GM12878 (cell line): ENCODE measurements at regions not wholly inside any gene's neighbourhood (a gene's known extent, or its start where the extent isn't known, plus 50 kb on each side); places are given as distances from the start of the nearest gene placed in this dataset.

Experiments used
- ATAC-seq: fragments of 200-7000 bp; cut with Tn5 transposase; 3 replicates; pipeline ENCODE4 v1.9.1; 2020; ENCODE audit warnings: mild to moderate bottlenecking, moderate library complexity
- BruUV-seq: library from RNA; stranded (reverse); fragments of 400-500 nt; replicated peaks from 2 replicates; lab custom pipeline; 2021; lab: Mats Ljungman, UMichigan
- CTCF ChIA-PET: fragments of 300-600 bp; sonication (Branson Sonifier 250); formaldehyde crosslinking; extraction: SDS; loops from one replicate; lab custom pipeline; 2021; ENCODE audit warnings: inconsistent platforms; lab: Yijun Ruan, JAX
- POLR2A ChIA-PET: fragments of 350-600 bp; formaldehyde crosslinking; extraction: SDS; loops from one replicate; lab custom pipeline; 2021; ENCODE audit warnings: inconsistent platforms; lab: Charles Lee
- RAD21 ChIA-PET: fragments of 300-600 bp; sonication (Branson Sonifier 250); formaldehyde crosslinking; loops from one replicate; lab custom pipeline; 2023; ENCODE audit warnings: antibody characterized with exemption; ENCODE audit not compliant: unreplicated experiment; lab: Charles Lee
- SMC1A ChIA-PET: fragments of 300-600 bp; sonication (Branson Sonifier 250); formaldehyde crosslinking; loops from one replicate; lab custom pipeline; 2023; ENCODE audit not compliant: unreplicated experiment, uncharacterized antibody; lab: Charles Lee
- DNase-seq: peaks from one replicate; pipeline ENCODE4 v3.0.0-alpha.2; 2011; ENCODE audit warnings: low read depth, low spot score
- FAIRE-seq: peaks from 3 replicates; lab custom pipeline; 2011; peaks lifted over from hg19 to GRCh38; lab: Jason Lieb, UNC
- H2AFZ ChIP-seq: 2 replicates; pipeline ENCODE4 v1.6.0; 2011; ENCODE audit warnings: low read depth, low read length, control low read depth; ENCODE audit not compliant: control insufficient read depth
- H3K27ac ChIP-seq: 2 replicates; pipeline ENCODE4 v1.5.1; 2011; ENCODE audit warnings: control low read depth; ENCODE audit not compliant: control insufficient read depth, insufficient read depth
- H3K27me3 ChIP-seq, 2 experiments: replicated peaks in 1 of 2; 2 replicates each; pipeline versions ENCODE4 v1.6.0 to v1.6.1; 2011; ENCODE audit warnings: low read length in 1 of 2; ENCODE audit not compliant: control insufficient read depth in 2 of 2, insufficient read depth in 2 of 2
- H3K36me3 ChIP-seq, 2 experiments: 2 replicates each; pipeline ENCODE4 v1.5.1; 2011; ENCODE audit warnings: low read length in 1 of 2; ENCODE audit not compliant: control insufficient read depth in 2 of 2, insufficient read depth in 2 of 2
- H3K4me1 ChIP-seq: 2 replicates; pipeline ENCODE4 v1.6.1; 2011; ENCODE audit warnings: mild to moderate bottlenecking, low read length, moderate library complexity, mixed read lengths; ENCODE audit not compliant: control insufficient read depth, insufficient read depth
- H3K4me2 ChIP-seq: 2 replicates; pipeline ENCODE4 v1.6.0; 2011; ENCODE audit warnings: control low read depth; ENCODE audit not compliant: control insufficient read depth, insufficient read depth
- H3K4me3 ChIP-seq: fragments of 200-600 bp; sonication (generic); 2 replicates; pipeline ENCODE4 v1.5.1; 2016
- H3K79me2 ChIP-seq: 2 replicates; pipeline ENCODE4 v1.6.0; 2011; ENCODE audit warnings: low read length; ENCODE audit not compliant: control insufficient read depth, insufficient read depth
- H3K9ac ChIP-seq: 2 replicates; pipeline ENCODE4 v1.8.0; 2011; ENCODE audit warnings: low read length, control low read depth, mixed read lengths; ENCODE audit not compliant: control insufficient read depth, insufficient read depth
- H3K9me3 ChIP-seq: replicated peaks from 3 replicates; pipeline ENCODE4 v1.5.1; 2011; ENCODE audit warnings: mild to moderate bottlenecking, low read length; ENCODE audit not compliant: control insufficient read depth, insufficient read depth
- H4K20me1 ChIP-seq: 2 replicates; pipeline ENCODE4 v1.6.0; 2011; ENCODE audit not compliant: control insufficient read depth, insufficient read depth
- BACH1 ChIP-seq: fragments of 450-650 bp; IDR thresholded peaks from 2 replicates; pipeline ENCODE4 v1.6.1; 2017; ENCODE audit warnings: mild to moderate bottlenecking, borderline replicate concordance
- CREM ChIP-seq: IDR thresholded peaks from 2 replicates; pipeline ENCODE4 v1.6.1; 2014; ENCODE audit warnings: antibody characterized with exemption, low read depth
- EED ChIP-seq: sonication (generic); IDR thresholded peaks from 2 replicates; pipeline ENCODE4 v1.6.1; 2016; ENCODE audit warnings: antibody characterized with exemption, low read depth
- EP300 ChIP-seq, 2 experiments: fragments of 150-350 bp in 1 of 2; IDR thresholded peaks; 2 replicates each; pipeline ENCODE4 v1.6.1; 2011 to 2012; ENCODE audit warnings: low read depth in 2 of 2, low read length in 2 of 2, borderline replicate concordance in 1 of 2, improper control_type of control experiment in 1 of 2, inconsistent platforms in 1 of 2; ENCODE audit not compliant: control insufficient read depth in 1 of 2
- ETV6 ChIP-seq, 2 experiments: fragments of 450-650 bp in 1 of 2; IDR thresholded peaks in 1 of 2; conservative IDR thresholded peaks in 1 of 2; 2 replicates each; pipeline ENCODE4 v1.6.1; 2014; ENCODE audit warnings: antibody characterized with exemption in 1 of 2, borderline replicate concordance in 1 of 2, low read depth in 1 of 2, mild to moderate bottlenecking in 1 of 2, moderate library complexity in 1 of 2
- FOS ChIP-seq: IDR thresholded peaks from 3 replicates; pipeline ENCODE4 v1.6.1; 2011; ENCODE audit warnings: borderline replicate concordance; ENCODE audit not compliant: insufficient read length; ENCODE audit errors: extremely low read depth
- HDAC6 ChIP-seq: fragments of 200-600 bp; sonication (generic); IDR thresholded peaks from one replicate; pipeline ENCODE4 v1.8.0; 2017; ENCODE audit warnings: antibody characterized with exemption; ENCODE audit not compliant: unreplicated experiment
- IRF3 ChIP-seq: fragments of 450-650 bp; IDR thresholded peaks from 2 replicates; pipeline ENCODE4 v1.6.1; 2014; ENCODE audit warnings: mild to moderate bottlenecking
- KDM1A ChIP-seq: fragments of 200-600 bp; sonication (generic); IDR thresholded peaks from 2 replicates; pipeline ENCODE4 v1.6.1; 2016; ENCODE audit warnings: borderline replicate concordance
- MAX ChIP-seq: IDR thresholded peaks from 2 replicates; pipeline ENCODE4 v1.6.1; 2012; ENCODE audit warnings: low read depth, low read length, improper control_type of control experiment
- MEF2A ChIP-seq: IDR thresholded peaks from 2 replicates; pipeline ENCODE4 v1.6.1; 2011; ENCODE audit warnings: low read depth, mild to moderate bottlenecking, low read length, moderate library complexity; ENCODE audit not compliant: insufficient read depth
- NFIC ChIP-seq: IDR thresholded peaks from 2 replicates; pipeline ENCODE4 v1.6.1; 2012; ENCODE audit warnings: low read depth, mild to moderate bottlenecking, inconsistent platforms, low read length, moderate library complexity
- NFYB ChIP-seq: IDR thresholded peaks from 2 replicates; pipeline ENCODE4 v1.6.1; 2011; ENCODE audit warnings: low read depth, mild to moderate bottlenecking, low read length, improper control_type of control experiment, moderate library complexity; ENCODE audit not compliant: insufficient read depth
- PAX5 ChIP-seq: IDR thresholded peaks from 2 replicates; pipeline ENCODE4 v1.6.1; 2011; ENCODE audit warnings: low read depth, low read length, borderline replicate concordance
- PML ChIP-seq: IDR thresholded peaks from 2 replicates; pipeline ENCODE4 v1.6.1; 2012; ENCODE audit warnings: low read length, inconsistent platforms
- SIX5 ChIP-seq: IDR thresholded peaks from 2 replicates; pipeline ENCODE4 v1.6.1; 2011; ENCODE audit warnings: mild to moderate bottlenecking, low read depth, low read length, moderate library complexity; ENCODE audit not compliant: severe bottlenecking
- SKIL ChIP-seq: fragments of 450-650 bp; IDR thresholded peaks from 2 replicates; pipeline ENCODE4 v1.6.1; 2017; ENCODE audit warnings: mild to moderate bottlenecking, low read depth, inconsistent platforms; ENCODE audit not compliant: poor library complexity, severe bottlenecking
- SUPT20H ChIP-seq: IDR thresholded peaks from 2 replicates; pipeline ENCODE4 v1.6.1; 2011; ENCODE audit warnings: low read depth, mild to moderate bottlenecking, low read length, moderate library complexity, borderline replicate concordance; ENCODE audit not compliant: control insufficient read depth
- TCF12 ChIP-seq: IDR thresholded peaks from 2 replicates; pipeline ENCODE4 v1.6.1; 2011; ENCODE audit warnings: low read depth, mild to moderate bottlenecking, low read length
- WGBS: methylation state at CpG from one replicate; pipeline ENCODE4 v1.1.6; 2016; ENCODE audit warnings: low lambda C conversion rate; ENCODE audit not compliant: insufficient replicate concordance, insufficient coverage; ENCODE audit errors: missing lambda C conversion rate; 5-methylcytosine and 5-hydroxymethylcytosine counted together
- in situ Hi-C: fragments of 300-500 bp; cut with MboI; formaldehyde crosslinking; loops from 9 replicates; pipeline ENCODE4 v1.14.3; 2018; ENCODE audit warnings: mixed read lengths
- intact Hi-C: fragments of 100-400 bp; cut with micrococcal nuclease; formaldehyde crosslinking; loops from one replicate; pipeline ENCODE4 v1.14.2; 2022; ENCODE audit not compliant: unreplicated experiment

DNA sequence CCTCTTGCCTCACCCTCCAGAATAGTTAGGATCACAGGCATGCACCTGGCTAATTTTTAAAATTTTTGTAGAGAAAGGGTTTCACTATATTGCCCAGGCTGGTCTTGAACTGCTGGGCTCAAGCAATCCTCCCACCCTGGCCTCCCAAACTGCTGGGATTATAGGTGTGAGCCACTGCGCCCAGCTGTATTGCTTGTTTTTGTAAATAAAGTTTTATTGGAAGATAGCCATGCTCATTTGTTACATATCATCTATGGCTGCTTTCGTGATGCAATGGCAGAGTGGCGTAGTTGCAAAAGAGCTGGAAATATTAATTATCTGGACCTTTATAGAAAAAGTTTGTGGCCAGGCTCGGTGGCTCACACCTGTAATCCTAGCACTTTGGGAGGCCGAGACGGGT, 109.4 kb upstream of the SPRED2 start:
- no peak for TF ChIP-seq BACH1
- no peak for TF ChIP-seq MEF2A
- TF ChIP-seq MAX = no peak
- no peak for TF ChIP-seq EED
- no peak for TF ChIP-seq HDAC6
- TF ChIP-seq KDM1A = no peak
- TF ChIP-seq NFIC = no peak
- TF ChIP-seq TCF12 = no peak
- no peak for TF ChIP-seq NFYB
- TF ChIP-seq SIX5 = no peak
- TF ChIP-seq CREM = no peak
- no peak for TF ChIP-seq FOS
- no peak for TF ChIP-seq ETV6 (conservative IDR thresholded peaks at IDR 0.05 in 1 of 2, IDR thresholded peaks at IDR 0.05 in 1 of 2; ENCODE audit: borderline replicate concordance in 1 of 2, low read depth in 1 of 2)
- TF ChIP-seq SKIL = no peak
- no peak for TF ChIP-seq EP300 (IDR thresholded peaks at IDR 0.05; ENCODE audit: borderline replicate concordance in 1 of 2, control insufficient read depth in 1 of 2, low read depth in 2 of 2, low read length in 2 of 2)
- TF ChIP-seq IRF3 = no peak
- TF ChIP-seq PML = no peak
- no peak for TF ChIP-seq PAX5
- no peak for TF ChIP-seq SUPT20H
- no peak overlapping the region for H3K9ac ChIP-seq
- H3K27me3 ChIP-seq = no peaks in the 10 kb centered on the region
- ChIA-PET SMC1A (interaction anchor here (0.6 to 2.0 kb wide), 5 partner anchors 10 to 477 kb away, joined by 3 to 7 read pairs (median 3); no protein-coding TSS in a partner anchor), RAD21 (no interaction called here), POLR2A (no interaction called here), CTCF (interaction anchor here (0.9 to 1.3 kb wide), 2 partner anchors 16 kb away, joined by 3 read pairs; no protein-coding TSS in a partner anchor)
- BruUV-seq = no TSS peak
- H3K27ac ChIP-seq = no peak overlapping the region
- H3K36me3 ChIP-seq = no peaks in the 10 kb centered on the region
- H3K4me2 ChIP-seq = no peak overlapping the region
- no peaks in the 10 kb centered on the region for H3K9me3 ChIP-seq
- in situ Hi-C loops = no loop called here
- no peak for FAIRE-seq
- no peaks in the 10 kb centered on the region for H4K20me1 ChIP-seq
- no peak overlapping the region for H2AFZ ChIP-seq
- no peaks in the 10 kb centered on the region for H3K79me2 ChIP-seq
- no peak for ATAC-seq
- H3K4me1 ChIP-seq = no peaks in the 10 kb centered on the region
- intact Hi-C loops = no loop called here
- no peak for DNase-seq
- WGBS = 56% methylated on average over 6 of the region's 6 CpGs
- no peak overlapping the region for H3K4me3 ChIP-seq
